GM13976 (cell line): ENCODE measurements at regions not wholly inside any gene's neighbourhood (a gene's known extent, or its start where the extent isn't known, plus 50 kb on each side); places are given as distances from the start of the nearest gene placed in this dataset.

Experiments used
- DNase-seq: peaks from one replicate; pipeline ENCODE4 v3.0.0; 2012; ENCODE audit warnings: low spot score
- CTCF ChIP-seq: IDR thresholded peaks from 2 replicates; pipeline ENCODE4 v1.5.1; 2012; ENCODE audit warnings: borderline replicate concordance, mild to moderate bottlenecking; ENCODE audit not compliant: insufficient read depth; ENCODE audit errors: extremely low read depth, missing control alignments, control extremely low read depth
- in situ Hi-C: fragments of 300-500 bp; cut with MboI; formaldehyde crosslinking; loops from one replicate; pipeline ENCODE4 v1.12.0; 2022; ENCODE audit warnings: low sequenced_read_pairs, mixed read lengths, inconsistent platforms; ENCODE audit not compliant: unreplicated experiment

GRCh38 chr5:61775901-61776300, 443.8 kb downstream of the ZSWIM6 start:
- no peak for DNase-seq
- in situ Hi-C loops: no loop called here
- TF ChIP-seq CTCF: no peak

GRCh38 chr5:61777292-61777691, 445.2 kb downstream of the ZSWIM6 start:
- in situ Hi-C loops: no loop called here
- DNase-seq: no peak
- TF ChIP-seq CTCF: no peak

- in situ Hi-C loops: no loop called here
Measured at GRCh38 chr5:61779743-61780142, 447.7 kb downstream of the ZSWIM6 start.

GRCh38 chr5:61783481-61783880, 451.4 kb downstream of the ZSWIM6 start:
- no peak for TF ChIP-seq CTCF
- no peak for DNase-seq
- in situ Hi-C loops: no loop called here

More at GRCh38 chr5:61779743-61780142, 447.7 kb downstream of the ZSWIM6 start:
- no peak for TF ChIP-seq CTCF
- no peak for DNase-seq

GRCh38 chr5:61784341-61784740, 452.3 kb downstream of the ZSWIM6 start:
- no peak for DNase-seq
- in situ Hi-C loops: no loop called here
- TF ChIP-seq CTCF: no peak

- no peak for TF ChIP-seq CTCF
- in situ Hi-C loops: no loop called here
- DNase-seq: no peak
Measured at GRCh38 chr5:61788548-61788947, 456.5 kb downstream of the ZSWIM6 start.

GRCh38 chr5:61790007-61790406, 457.9 kb downstream of the ZSWIM6 start:
- in situ Hi-C loops: no loop called here
- TF ChIP-seq CTCF: no peak
- DNase-seq: no peak
